HepG2 (cell line): ENCODE measurements at regions not wholly inside any gene's neighbourhood (a gene's known extent, or its start where the extent isn't known, plus 50 kb on each side); places are given as distances from the start of the nearest gene placed in this dataset.

ENCODE experiments used
- ATAC-seq: fragments of 200-7000 bp; cut with Tn5 transposase; 3 replicates; pipeline ENCODE4 v1.9.1; 2020; ENCODE audit warnings: mild to moderate bottlenecking, moderate library complexity
- BruUV-seq: library from RNA; stranded (reverse); fragments of 400-500 nt; replicated peaks from 2 replicates; lab custom pipeline; 2021; lab: Mats Ljungman, UMichigan
- CTCF ChIA-PET: fragments of 300-600 bp; formaldehyde crosslinking; extraction: SDS; loops from one replicate; lab custom pipeline; 2021; ENCODE audit warnings: low total read pairs, inconsistent platforms, low intra/inter-chr PET ratio; lab: Yijun Ruan, JAX
- POLR2A ChIA-PET: fragments of 350-600 bp; sonication (Branson Sonifier 250); formaldehyde crosslinking; loops from one replicate; lab custom pipeline; 2020; ENCODE audit warnings: antibody characterized with exemption, inconsistent platforms; lab: Yijun Ruan, JAX
- DNase-seq: peaks from one replicate; pipeline ENCODE4 v3.0.0-alpha.2; 2015; ENCODE audit warnings: low spot score
- FAIRE-seq: peaks from 3 replicates; lab custom pipeline; 2011; peaks lifted over from hg19 to GRCh38; lab: Jason Lieb, UNC
- H2AFZ ChIP-seq: one replicate; pipeline ENCODE4 v1.6.1; 2011; ENCODE audit warnings: low read length, inconsistent platforms
- H3K27ac ChIP-seq: fragments of 300-600 bp; 3 replicates; pipeline ENCODE4 v1.8.0; 2011; ENCODE audit warnings: mixed run types, mild to moderate bottlenecking, mixed read lengths, low read length, inconsistent platforms; ENCODE audit not compliant: insufficient read depth; ENCODE audit errors: extremely low read length
- H3K27me3 ChIP-seq, 2 experiments: fragments of 200-600 bp in 1 of 2; 2 replicates in 1 of 2; 3 replicates in 1 of 2; pipeline versions ENCODE4 v1.6.0 to v1.8.0; 2011; ENCODE audit warnings: low read length in 2 of 2, mild to moderate bottlenecking in 2 of 2, moderate library complexity in 2 of 2, inconsistent platforms in 1 of 2; ENCODE audit not compliant: insufficient read depth in 2 of 2, control insufficient read depth in 1 of 2
- H3K36me3 ChIP-seq, 2 experiments: fragments of 200-600 bp in 1 of 2; replicated peaks in 1 of 2; 2 replicates in 1 of 2; 3 replicates in 1 of 2; pipeline versions ENCODE4 v1.5.1 to v1.8.0; 2011; ENCODE audit warnings: low read length in 2 of 2, inconsistent platforms in 1 of 2; ENCODE audit not compliant: insufficient read depth in 2 of 2, control insufficient read depth in 1 of 2
- H3K4me1 ChIP-seq: 2 replicates; pipeline ENCODE4 v1.5.1; 2012; ENCODE audit warnings: low read length, inconsistent platforms; ENCODE audit not compliant: insufficient read depth
- H3K4me2 ChIP-seq: 2 replicates; pipeline ENCODE4 v1.6.0; 2011; ENCODE audit warnings: low read depth, low read length, inconsistent platforms
- H3K4me3 ChIP-seq, 3 experiments: fragments of 200-600 bp in 1 of 3; sonication (generic), shearing (Covaris generic) in 1 of 3; replicated peaks in 1 of 3; 2 replicates each; pipeline ENCODE4 v1.5.1; 2011 to 2016; ENCODE audit warnings: low read length in 3 of 3, inconsistent platforms in 2 of 3, low read depth in 2 of 3, mild to moderate bottlenecking in 2 of 3, control low read depth in 1 of 3, mixed read lengths in 1 of 3; ENCODE audit not compliant: insufficient read depth in 1 of 3
- H3K79me2 ChIP-seq: one replicate; pipeline ENCODE4 v1.6.1; 2011; ENCODE audit warnings: low read length, inconsistent platforms; ENCODE audit not compliant: insufficient read depth
- H3K9ac ChIP-seq: 2 replicates; pipeline ENCODE4 v1.6.0; 2011; ENCODE audit warnings: mild to moderate bottlenecking, low read depth, low read length, inconsistent platforms; ENCODE audit not compliant: insufficient read depth
- H3K9me3 ChIP-seq: 2 replicates; pipeline ENCODE4 v1.5.1; 2012; ENCODE audit warnings: mild to moderate bottlenecking, low read length
- H4K20me1 ChIP-seq: 2 replicates; pipeline ENCODE4 v1.6.0; 2011; ENCODE audit warnings: inconsistent platforms, mild to moderate bottlenecking, low read length, moderate library complexity; ENCODE audit not compliant: insufficient read depth
- ATRX ChIP-seq: sonication (generic); formaldehyde crosslinking; IDR thresholded peaks from 2 replicates; pipeline ENCODE4 v1.4.0; 2020; ENCODE audit warnings: missing genetic modification reagents, borderline replicate concordance
- PITX1 ChIP-seq: sonication (generic); formaldehyde crosslinking; IDR thresholded peaks from 2 replicates; pipeline ENCODE4 v1.5.1; 2020; ENCODE audit warnings: mild to moderate bottlenecking, missing genetic modification reagents
- RARA ChIP-seq: IDR thresholded peaks from 2 replicates; pipeline ENCODE4 v1.6.1; 2016; ENCODE audit warnings: missing genetic modification reagents, missing compliant biosample characterization
- ZNF33B ChIP-seq: sonication (generic); formaldehyde crosslinking; IDR thresholded peaks from 2 replicates; pipeline ENCODE4 v1.5.1; 2020; ENCODE audit warnings: mild to moderate bottlenecking, missing genetic modification reagents
- ZNF543 ChIP-seq: sonication (generic); formaldehyde crosslinking; IDR thresholded peaks from 2 replicates; pipeline ENCODE4 v1.4.0; 2020; ENCODE audit warnings: mild to moderate bottlenecking, missing genetic modification reagents
- ZNF562 ChIP-seq: sonication (generic); formaldehyde crosslinking; IDR thresholded peaks from 2 replicates; pipeline ENCODE4 v1.8.0; 2022; ENCODE audit warnings: missing genetic modification reagents, borderline replicate concordance
- ZNF747 ChIP-seq: sonication (generic); formaldehyde crosslinking; IDR thresholded peaks from 2 replicates; pipeline ENCODE4 v1.8.1; 2023; ENCODE audit warnings: missing genetic modification reagents, mild to moderate bottlenecking, borderline replicate concordance
- ZNF75D ChIP-seq: sonication (generic); formaldehyde crosslinking; IDR thresholded peaks from 2 replicates; pipeline ENCODE4 v1.8.1; 2023; ENCODE audit warnings: missing genetic modification reagents, mild to moderate bottlenecking, borderline replicate concordance
- WGBS: methylation state at CpG from one replicate; pipeline ENCODE4 v1.1.6; 2017; ENCODE audit warnings: low lambda C conversion rate; 5-methylcytosine and 5-hydroxymethylcytosine counted together
- in situ Hi-C: cut with HindIII; loops from 2 replicates; pipeline ENCODE4 v1.10.0; 2017; ENCODE audit warnings: low pct_unique_long_range_greater_than_20kb; ENCODE audit not compliant: extremely low pct_ligation_motif_present
- intact Hi-C: fragments of 100-400 bp; cut with micrococcal nuclease; formaldehyde crosslinking; loops from one replicate; pipeline ENCODE4 v1.10.0; 2022; ENCODE audit not compliant: unreplicated experiment
- TF ChIP-seq, protein P1 (sequence below): sonication (generic); formaldehyde crosslinking; conservative IDR thresholded peaks from 2 replicates; pipeline ENCODE4 v1.8.0; 2022; ENCODE audit warnings: mild to moderate bottlenecking, moderate library complexity, missing genetic modification reagents
- TF ChIP-seq, protein P2 (sequence below): sonication (generic); formaldehyde crosslinking; IDR thresholded peaks from 2 replicates; pipeline ENCODE4 v1.5.0; 2020; ENCODE audit warnings: mild to moderate bottlenecking, missing genetic modification reagents
- TF ChIP-seq, protein P3 (sequence below): sonication (generic); formaldehyde crosslinking; IDR thresholded peaks from 2 replicates; pipeline ENCODE4 v1.4.0; 2020; ENCODE audit warnings: mild to moderate bottlenecking, missing genetic modification reagents, borderline replicate concordance
- TF ChIP-seq, protein P4 (sequence below): sonication (generic); formaldehyde crosslinking; IDR thresholded peaks from 2 replicates; pipeline ENCODE4 v1.4.0; 2020; ENCODE audit warnings: missing genetic modification reagents, mild to moderate bottlenecking, borderline replicate concordance

DNA sequence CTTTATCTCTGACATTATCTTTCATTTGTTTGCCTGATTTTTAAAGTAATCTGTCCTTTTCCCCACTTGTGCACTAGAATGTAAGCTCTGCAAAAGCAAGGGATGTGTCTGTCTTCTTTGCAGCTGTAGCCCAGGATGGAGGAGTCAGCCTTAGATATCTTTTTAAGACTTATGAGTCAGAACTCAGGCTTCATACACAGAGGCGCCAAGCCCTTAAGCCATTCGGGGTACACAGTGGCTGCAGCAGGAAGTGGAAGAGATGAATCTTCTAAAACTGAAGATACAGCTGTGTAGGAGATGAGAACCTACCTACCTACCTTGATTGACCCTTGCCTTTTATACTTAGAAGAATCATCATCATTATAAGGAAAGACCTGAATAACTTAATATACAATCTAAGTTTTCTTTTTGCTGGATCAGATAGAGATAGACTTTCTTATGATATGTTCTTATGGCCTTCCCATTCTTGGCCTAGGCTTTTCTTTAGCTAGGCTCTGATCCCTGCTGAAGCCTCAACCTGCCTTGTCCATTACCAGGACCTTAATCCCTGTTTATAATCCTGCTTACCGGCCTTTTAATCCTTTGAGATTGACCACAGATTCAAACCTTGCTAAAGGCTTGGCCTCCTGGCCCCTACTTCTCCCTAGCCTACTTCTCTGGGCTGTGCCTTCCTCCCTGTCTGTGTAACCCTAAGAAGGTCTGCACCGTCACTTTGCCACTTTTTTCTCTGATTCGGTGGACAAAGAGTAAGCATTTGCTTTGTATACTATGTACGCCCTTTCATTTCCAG lies 304.5 kb downstream of the PRL start:
- DNase-seq = no peak
- Histone ChIP-seq H3K4me3 (no peak overlapping the region), H3K27me3 (no peaks in the 10 kb centered on the region; a peak in 1 of 5 replicates), H3K36me3 (no peaks in the 10 kb centered on the region), H3K79me2 (no peaks in the 10 kb centered on the region), H3K27ac (no peak overlapping the region)
- intact Hi-C loops = no loop called here
- no TSS peak for BruUV-seq
- WGBS = 49% methylated on average over 6 of the region's 6 CpGs
- POLR2A ChIA-PET = no interaction called here
- TF ChIP-seq PITX1 = no peak
- no peak for TF ChIP-seq ZNF562 (CRISPR knock-in tag)
- TF ChIP-seq, protein P1, sequence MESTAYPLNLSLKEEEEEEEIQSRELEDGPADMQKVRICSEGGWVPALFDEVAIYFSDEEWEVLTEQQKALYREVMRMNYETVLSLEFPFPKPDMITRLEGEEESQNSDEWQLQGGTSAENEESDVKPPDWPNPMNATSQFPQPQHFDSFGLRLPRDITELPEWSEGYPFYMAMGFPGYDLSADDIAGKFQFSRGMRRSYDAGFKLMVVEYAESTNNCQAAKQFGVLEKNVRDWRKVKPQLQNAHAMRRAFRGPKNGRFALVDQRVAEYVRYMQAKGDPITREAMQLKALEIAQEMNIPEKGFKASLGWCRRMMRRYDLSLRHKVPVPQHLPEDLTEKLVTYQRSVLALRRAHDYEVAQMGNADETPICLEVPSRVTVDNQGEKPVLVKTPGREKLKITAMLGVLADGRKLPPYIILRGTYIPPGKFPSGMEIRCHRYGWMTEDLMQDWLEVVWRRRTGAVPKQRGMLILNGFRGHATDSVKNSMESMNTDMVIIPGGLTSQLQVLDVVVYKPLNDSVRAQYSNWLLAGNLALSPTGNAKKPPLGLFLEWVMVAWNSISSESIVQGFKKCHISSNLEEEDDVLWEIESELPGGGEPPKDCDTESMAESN = no peak
- no peak for TF ChIP-seq ZNF33B (CRISPR knock-in tag)
- TF ChIP-seq, protein P2, sequence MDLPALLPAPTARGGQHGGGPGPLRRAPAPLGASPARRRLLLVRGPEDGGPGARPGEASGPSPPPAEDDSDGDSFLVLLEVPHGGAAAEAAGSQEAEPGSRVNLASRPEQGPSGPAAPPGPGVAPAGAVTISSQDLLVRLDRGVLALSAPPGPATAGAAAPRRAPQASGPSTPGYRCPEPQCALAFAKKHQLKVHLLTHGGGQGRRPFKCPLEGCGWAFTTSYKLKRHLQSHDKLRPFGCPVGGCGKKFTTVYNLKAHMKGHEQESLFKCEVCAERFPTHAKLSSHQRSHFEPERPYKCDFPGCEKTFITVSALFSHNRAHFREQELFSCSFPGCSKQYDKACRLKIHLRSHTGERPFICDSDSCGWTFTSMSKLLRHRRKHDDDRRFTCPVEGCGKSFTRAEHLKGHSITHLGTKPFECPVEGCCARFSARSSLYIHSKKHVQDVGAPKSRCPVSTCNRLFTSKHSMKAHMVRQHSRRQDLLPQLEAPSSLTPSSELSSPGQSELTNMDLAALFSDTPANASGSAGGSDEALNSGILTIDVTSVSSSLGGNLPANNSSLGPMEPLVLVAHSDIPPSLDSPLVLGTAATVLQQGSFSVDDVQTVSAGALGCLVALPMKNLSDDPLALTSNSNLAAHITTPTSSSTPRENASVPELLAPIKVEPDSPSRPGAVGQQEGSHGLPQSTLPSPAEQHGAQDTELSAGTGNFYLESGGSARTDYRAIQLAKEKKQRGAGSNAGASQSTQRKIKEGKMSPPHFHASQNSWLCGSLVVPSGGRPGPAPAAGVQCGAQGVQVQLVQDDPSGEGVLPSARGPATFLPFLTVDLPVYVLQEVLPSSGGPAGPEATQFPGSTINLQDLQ = no peak
- no peak for TF ChIP-seq ZNF75D (CRISPR knock-in tag)
- TF ChIP-seq ZNF543 (CRISPR knock-in tag) = no peak
- TF ChIP-seq RARA = no peak
- TF ChIP-seq ZNF747 (CRISPR knock-in tag) = no peak
- TF ChIP-seq, protein P3, sequence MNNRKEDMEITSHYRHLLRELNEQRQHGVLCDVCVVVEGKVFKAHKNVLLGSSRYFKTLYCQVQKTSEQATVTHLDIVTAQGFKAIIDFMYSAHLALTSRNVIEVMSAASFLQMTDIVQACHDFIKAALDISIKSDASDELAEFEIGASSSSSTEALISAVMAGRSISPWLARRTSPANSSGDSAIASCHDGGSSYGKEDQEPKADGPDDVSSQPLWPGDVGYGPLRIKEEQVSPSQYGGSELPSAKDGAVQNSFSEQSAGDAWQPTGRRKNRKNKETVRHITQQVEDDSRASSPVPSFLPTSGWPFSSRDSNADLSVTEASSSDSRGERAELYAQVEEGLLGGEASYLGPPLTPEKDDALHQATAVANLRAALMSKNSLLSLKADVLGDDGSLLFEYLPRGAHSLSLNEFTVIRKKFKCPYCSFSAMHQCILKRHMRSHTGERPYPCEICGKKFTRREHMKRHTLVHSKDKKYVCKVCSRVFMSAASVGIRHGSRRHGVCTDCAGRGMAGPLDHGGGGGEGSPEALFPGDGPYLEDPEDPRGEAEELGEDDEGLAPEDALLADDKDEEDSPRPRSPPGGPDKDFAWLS = no peak
- no peak for TF ChIP-seq ATRX (CRISPR knock-in tag)
- TF ChIP-seq, protein P4, sequence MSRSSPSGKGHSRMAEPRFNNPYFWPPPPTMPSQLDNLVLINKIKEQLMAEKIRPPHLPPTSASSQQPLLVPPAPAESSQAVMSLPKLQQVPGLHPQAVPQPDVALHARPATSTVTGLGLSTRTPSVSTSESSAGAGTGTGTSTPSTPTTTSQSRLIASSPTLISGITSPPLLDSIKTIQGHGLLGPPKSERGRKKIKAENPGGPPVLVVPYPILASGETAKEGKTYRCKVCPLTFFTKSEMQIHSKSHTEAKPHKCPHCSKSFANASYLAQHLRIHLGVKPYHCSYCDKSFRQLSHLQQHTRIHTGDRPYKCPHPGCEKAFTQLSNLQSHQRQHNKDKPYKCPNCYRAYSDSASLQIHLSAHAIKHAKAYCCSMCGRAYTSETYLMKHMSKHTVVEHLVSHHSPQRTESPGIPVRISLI = no peak
- TF ChIP-seq, all 625 proteins: peak for 0
- CTCF ChIA-PET = no interaction called here
- Histone ChIP-seq H2AFZ (no peak overlapping the region), H3K4me2 (no peak overlapping the region), H3K9ac (no peak overlapping the region), H4K20me1 (no peaks in the 10 kb centered on the region), H3K9me3 (no peaks in the 10 kb centered on the region), H3K4me1 (no peaks in the 10 kb centered on the region)
- FAIRE-seq (no peak), ATAC-seq (no peak)
- in situ Hi-C loops = no loop called here
